ENCODE measurements at regions not wholly inside any gene's neighbourhood (a gene's known extent, or its start where the extent isn't known, plus 50 kb on each side); places are given as distances from the start of the nearest gene placed in this dataset.

DNA sequence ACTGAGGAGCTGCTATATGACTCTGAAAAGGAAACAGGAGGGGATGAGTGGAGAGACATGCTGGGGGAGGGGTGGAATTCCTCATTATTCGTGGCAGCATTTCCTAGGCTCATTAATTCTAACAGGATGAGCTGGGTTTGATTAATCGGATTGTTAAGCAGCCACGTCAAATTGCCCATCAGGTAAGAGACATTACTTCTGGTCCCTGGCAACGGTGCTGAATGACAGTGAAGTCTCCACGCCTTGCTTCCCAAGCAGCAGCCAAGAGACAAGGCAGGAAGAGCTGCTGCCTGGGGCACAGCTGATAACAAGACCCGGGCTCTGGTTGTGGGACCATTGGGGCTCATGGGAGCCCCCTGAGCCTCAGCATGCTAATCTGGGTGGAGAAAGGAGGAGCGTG is 86.6 kb downstream of the MARCHF4 start:
- DNase-seq, result no peak

GRCh38 chr2:216284708-216285107 is 87.6 kb downstream of the MARCHF4 start:
- no peak for DNase-seq

DNA sequence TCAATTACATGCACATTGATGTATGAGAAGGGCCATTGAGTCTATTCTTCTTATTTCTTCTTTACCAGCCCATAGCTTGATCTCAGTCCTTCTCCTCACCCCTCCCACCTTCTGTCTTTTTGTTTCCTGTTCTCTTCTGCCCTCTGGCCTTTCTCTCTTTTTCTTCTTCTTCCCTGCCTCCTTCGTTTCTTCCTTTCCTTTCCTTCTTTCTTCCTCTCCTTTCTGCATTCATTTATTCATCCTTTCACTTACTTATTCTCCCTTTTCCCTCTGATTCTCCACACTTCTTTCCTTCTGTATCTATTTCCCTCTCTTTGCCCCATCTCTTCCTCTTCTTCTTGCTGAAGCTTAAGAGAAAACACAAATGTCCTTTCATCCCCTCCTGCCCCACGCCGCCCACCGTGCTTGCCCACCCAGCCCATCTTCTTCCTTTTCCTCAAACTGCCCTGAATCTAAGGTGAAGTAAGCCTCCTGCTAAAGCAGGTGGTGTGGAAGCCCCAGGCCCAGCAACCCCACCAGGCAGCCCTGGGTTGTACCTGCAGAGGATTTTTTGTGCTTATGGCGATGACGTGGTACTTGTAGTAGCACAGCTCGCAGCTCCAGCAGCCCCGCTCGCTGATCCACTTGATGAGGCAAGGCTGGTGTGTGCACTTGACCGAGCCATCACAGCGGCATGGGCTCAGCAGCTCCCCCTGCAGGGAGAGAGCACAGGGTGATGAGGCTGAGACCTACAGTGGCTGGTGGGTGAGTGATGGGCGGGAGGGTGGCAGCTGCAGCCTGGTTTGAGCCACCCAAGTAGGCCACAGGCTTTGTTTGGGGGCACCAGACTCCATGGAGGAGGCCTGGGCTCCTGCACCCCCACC is 89.0 kb downstream of the MARCHF4 start:
- no peak for DNase-seq

DNA sequence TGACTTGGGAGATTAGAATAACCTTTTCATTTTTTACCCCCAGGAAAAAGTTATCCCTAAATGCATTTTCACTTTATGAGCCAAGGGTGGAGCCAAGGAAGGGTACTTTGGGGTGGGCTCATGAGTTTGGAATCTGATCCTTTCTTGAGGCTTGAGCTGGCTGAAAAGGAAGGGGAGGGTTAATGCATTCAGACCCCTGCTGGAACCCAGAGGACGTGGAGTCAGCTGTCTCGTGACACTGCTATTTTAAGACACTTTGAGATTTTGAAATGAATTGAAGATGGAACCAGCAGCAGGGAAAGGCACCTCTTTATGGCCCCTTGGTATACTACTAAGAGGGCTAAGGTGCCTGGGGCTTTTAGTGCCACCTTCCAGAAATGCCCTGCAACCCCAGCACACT is 90.4 kb downstream of the MARCHF4 start:
- no peak for DNase-seq

DNA sequence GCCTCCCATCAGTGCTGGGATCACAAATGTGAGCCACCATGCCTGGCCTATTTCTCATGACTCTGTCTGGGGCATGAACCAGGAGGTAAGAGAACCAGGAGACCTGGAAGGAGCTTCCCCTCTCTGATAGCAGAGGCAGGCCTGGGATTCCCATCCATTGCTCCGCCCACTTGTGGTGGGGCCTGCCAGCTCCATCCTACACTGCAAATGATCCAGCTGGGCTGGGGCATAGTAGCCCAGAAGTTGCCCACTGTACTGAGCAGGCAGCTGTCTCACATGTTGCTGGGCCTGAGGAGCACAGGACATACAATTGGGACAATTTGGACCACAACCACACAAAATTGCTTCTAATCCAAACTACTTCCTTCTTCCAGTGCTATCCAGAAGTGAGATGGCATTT is 91.0 kb downstream of the MARCHF4 start:
- DNase-seq, result no peak

- no peak for DNase-seq
Measured at GRCh38 chr2:216279459-216279858, 92.8 kb downstream of the MARCHF4 start.

DNA sequence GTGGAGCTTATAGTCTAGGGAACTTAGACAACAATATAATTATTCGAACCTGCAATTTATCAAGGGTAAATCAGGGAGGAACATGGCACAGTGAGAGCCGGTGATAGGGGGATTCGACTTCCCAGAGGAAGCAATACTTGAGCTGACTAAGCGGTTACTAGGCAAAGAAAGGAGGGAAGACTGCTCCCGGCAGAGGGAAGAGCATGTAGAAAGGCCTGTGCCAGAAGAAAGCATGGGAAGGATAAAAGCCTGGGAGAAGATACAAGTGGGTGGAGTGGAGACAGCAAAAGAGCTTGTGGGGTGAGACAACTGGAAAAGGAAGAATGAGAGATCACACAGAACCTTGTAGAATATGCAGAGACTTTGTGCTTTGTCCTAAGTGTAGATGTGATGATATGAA is 93.3 kb downstream of the MARCHF4 start:
- no peak for DNase-seq

DNA sequence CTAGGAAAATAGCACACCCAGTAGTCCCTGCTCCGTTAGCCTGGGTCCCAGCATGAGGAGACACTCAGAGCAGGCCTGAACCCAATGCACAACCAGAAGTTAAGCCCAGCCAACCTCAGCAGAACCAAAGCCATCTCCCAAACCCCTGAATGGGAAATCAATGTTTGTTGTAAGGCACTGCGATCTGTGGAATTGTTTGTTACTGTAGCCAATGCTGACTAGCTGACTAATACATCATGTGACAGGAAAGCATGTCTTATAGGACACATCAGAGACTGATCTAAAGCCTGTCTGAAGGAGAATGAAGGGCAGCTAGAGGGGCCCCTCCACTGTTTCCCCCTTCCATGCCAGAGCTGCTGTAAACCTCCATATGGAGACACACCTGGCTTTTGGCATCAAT is 96.4 kb downstream of the MARCHF4 start:
- DNase-seq, result no peak

- no peak for DNase-seq
Measured at GRCh38 chr2:216274194-216274840, 98.0 kb downstream of the MARCHF4 start.

GRCh38 chr2:216261042-216261537 is 111.2 kb downstream of the MARCHF4 start:
- no peak for DNase-seq

DNA sequence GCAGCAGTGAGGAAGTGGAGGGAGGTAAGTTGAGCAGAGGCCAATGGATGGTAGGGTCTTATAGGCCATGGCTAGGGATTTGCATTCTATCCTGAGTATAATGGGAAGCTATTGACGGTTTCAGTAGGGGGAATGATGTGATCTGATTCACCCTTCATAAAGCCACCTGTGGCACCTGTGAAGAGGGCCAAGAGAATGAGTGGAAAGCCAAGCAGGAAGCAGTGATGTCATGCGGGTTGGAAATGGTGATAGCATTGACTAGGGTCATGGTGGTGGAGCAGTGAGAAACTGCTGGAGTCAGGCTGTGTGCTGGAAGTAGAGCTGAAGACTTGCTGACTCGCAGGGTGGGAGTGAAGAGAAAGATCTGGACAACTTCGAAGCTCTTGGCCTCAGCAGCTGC is 111.7 kb downstream of the MARCHF4 start:
- no peak for DNase-seq

GRCh38 chr2:216259081-216259480 is 113.2 kb downstream of the MARCHF4 start:
- no peak for DNase-seq

- DNase-seq, result no peak
Measured at GRCh38 chr2:216257089-216257488, 115.2 kb downstream of the MARCHF4 start.

Data from C1 segment of cervical spinal cord (tissue), 14 donors.